ENCODE measurements at regions not wholly inside any gene's neighbourhood (a gene's known extent, or its start where the extent isn't known, plus 50 kb on each side); places are given as distances from the start of the nearest gene placed in this dataset.

GRCh38 chr4:14260591-14260990 lies 633.1 kb upstream of the BOD1L1 start:
- TF ChIP-seq EZH2 (IDR thresholded peaks at IDR 0.05) (no peak), CTCF (IDR thresholded peaks at IDR 0.05) (no peak)
